ENCODE measurements at regions not wholly inside any gene's neighbourhood (a gene's known extent, or its start where the extent isn't known, plus 50 kb on each side); places are given as distances from the start of the nearest gene placed in this dataset.

GRCh38 chr12:12016284-12017100, 54.2 kb upstream of the BCL2L14 start:
- DNase-seq (ENCODE audit: low spot score) = no peak

- DNase-seq (ENCODE audit: low spot score) = no peak
These were observed 53.6 kb upstream of the BCL2L14 start for GRCh38 chr12:12017135-12017581.

DNA sequence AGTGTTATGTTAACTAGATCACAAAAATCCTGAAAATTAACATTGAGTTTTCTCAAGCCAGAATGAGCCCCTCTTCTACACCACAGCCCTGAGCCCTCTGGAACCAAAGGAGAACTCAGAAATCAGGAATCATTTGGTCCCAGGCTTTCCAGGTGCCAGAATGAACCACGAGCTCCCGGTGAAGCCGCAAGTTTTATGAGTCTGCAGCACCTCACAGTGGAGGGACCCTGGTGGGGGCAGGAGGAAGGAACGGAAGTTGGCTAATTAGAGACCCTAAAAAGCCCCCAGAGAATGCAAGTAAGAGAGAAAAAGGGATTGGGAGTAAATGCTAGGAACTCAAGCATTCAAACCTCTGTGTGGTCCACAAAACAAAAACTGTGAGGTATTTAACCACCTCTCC, 52.9 kb upstream of the BCL2L14 start:
- DNase-seq (ENCODE audit: low spot score) = no peak

- DNase-seq (ENCODE audit: low spot score) = no peak
These were observed 52.3 kb upstream of the BCL2L14 start for GRCh38 chr12:12018454-12018853.

DNA sequence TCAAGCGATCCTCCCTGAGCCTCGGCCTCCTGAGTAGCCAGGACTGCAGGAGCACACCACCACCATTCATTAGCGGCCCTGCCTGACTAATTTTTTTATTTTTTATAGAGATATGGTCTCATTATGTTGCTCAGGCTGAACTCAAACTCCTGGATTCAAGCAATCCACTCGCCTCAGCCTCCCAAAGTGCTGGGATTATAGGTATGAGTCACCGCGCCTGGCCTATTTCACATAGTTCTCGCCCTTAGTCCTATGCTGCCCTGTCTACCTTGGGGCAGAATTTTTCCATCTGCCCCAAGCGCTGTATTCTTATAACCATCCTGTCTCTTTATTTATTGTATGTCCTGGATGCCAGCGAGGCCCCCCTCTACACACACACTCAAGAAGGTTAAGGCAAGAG, 50.9 kb upstream of the BCL2L14 start:
- no peak for DNase-seq (ENCODE audit: low spot score)

DNA sequence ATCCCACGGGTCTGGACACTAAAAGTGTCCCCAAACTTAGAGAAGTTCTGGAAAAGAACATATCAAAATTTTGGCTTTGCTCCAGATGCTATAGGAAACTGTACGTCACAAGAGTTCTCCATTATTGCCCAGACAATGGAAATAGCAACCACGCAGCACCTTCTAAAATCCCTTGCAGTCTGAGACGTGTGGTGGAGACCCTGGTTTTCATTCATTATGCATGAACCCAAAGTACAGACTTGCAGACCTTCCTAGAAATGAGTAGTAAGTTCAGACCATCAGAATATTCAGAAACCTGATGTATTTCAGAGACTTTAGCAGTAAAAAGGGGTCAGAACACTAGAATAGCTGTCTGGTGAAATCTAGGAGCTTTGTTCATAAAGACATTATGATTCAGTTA, 50.0 kb upstream of the BCL2L14 start:
- no peak for DNase-seq (ENCODE audit: low spot score)

Measured in HT-29 (cell line).